Activated CD8-positive, alpha-beta memory T cell treated with anti-CD3 and anti-CD28 coated beads, Interleukin-2, amount 50 U/mL, for 4 hours (primary cell): ENCODE measurements at regions not wholly inside any gene's neighbourhood (a gene's known extent, or its start where the extent isn't known, plus 50 kb on each side); places are given as distances from the start of the nearest gene placed in this dataset.
"Not testable (repeated sequence)": the region's sequence is repeated elsewhere in the genome, so short reads cannot be mapped to it uniquely, and the experiment has no call there.

Source experiments
- DNase-seq: peaks from one replicate; pipeline ENCODE4 v3.0.0-alpha.2; 2020

DNA sequence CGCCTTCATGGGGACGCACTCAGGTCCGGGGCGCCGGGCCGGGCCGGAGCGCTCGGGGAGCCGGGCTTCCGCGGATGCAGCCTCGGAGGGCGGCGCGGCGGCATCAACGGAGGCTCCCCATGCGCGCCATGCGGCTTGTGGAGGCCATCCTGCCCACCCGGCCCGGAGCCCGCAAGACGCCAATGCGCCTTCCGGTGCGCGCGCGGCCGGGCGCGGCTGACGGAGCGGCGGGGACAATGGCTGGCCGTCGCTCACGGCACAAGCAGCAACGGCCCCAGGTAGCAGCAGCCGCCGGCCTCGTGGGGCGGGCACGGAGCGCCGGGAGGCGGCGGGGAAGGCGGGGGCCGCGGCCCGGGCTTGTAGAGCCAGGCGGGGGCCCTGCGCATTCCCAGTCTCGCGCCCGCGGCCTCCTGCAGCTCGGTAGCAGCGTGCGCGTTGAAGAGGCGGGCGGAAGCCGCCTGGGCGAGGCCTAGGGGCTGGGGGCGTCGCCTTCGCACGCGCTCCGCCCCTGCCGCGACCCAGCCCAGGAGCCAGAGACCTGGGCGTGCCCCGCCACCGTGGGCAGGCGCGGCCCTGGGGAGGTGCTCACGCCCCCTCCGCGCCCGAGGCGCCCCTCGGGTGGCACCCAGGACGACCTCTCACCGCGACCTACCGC, 168.6 kb upstream of the PRKX start:
- DNase-seq, result not testable (repeated sequence)

DNA sequence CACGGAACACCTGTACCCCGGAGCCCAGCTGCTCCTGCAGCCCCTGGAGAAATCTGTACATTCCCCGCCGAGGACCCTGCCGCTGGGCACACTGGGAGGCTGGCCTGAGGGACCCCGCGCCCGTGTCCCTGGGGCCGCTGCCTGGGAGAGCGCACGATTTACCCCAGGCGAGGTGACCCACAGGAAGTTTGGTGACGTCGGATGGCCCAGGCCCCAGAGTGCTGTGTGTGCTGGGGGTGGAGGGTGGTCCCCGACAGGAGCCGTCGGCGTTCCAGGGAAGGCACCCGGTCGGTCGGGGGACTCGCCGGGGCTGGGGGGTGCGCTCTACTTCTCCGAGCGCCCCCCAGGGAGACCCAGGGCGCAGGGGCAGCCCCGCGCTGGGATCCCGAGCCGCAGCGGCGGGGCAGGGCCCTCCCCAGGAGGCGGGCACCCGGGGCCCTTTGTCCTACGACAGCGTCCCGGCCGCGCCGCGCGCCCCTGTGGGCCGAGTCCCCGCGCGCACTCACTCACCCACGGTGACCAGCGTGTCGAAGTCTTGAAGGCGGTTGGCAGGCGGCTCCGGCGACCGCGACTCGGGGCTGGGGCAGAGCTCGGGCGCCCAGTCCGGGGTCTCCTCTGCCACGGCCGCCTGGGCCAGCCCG, 167.9 kb upstream of the PRKX start:
- DNase-seq, result not testable (repeated sequence)

DNA sequence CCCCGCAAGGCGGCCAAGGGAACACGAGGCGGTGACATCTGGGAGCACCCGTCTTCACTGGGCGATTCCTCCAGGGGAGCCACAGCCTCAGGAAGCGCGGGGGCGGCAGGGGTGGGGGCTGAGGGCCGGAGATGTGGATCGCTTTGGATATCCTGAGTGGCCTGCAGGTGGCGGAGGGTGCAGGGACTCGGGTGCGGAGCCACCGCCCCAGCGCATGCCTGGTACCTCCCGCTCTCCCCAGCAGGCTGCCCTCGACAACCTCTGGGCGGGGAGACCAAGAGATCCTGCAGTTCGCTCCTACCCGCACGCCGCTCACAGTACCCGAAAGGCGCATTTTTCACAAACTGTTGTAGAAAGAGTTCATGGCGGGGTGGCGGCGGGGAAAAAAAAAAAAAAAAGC, 162.9 kb upstream of the PRKX start:
- not testable (repeated sequence) for DNase-seq

DNA sequence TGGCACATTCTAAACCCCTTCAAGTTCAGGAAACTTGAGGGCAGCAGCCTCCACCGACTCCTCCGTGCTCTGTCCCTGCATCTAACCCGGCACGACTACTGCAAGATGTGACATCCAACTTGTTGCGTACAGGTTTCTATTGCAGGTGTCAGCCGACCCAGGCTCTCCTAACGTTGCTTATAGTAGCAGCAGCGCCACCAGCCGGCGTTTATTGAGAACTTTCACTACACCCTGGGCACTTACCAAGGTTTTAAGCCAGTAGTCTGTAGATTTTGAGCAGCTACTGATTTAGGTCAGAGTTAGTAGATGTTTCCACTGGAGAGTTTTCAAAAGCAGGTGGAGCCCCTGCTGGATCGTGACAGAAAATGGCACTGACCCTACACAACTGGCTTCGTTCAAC, 162.2 kb upstream of the PRKX start:
- DNase-seq, result not testable (repeated sequence)

GRCh38 chrX:3872226-3872879, 158.9 kb upstream of the PRKX start:
- DNase-seq, result peak; percentile 6

DNA sequence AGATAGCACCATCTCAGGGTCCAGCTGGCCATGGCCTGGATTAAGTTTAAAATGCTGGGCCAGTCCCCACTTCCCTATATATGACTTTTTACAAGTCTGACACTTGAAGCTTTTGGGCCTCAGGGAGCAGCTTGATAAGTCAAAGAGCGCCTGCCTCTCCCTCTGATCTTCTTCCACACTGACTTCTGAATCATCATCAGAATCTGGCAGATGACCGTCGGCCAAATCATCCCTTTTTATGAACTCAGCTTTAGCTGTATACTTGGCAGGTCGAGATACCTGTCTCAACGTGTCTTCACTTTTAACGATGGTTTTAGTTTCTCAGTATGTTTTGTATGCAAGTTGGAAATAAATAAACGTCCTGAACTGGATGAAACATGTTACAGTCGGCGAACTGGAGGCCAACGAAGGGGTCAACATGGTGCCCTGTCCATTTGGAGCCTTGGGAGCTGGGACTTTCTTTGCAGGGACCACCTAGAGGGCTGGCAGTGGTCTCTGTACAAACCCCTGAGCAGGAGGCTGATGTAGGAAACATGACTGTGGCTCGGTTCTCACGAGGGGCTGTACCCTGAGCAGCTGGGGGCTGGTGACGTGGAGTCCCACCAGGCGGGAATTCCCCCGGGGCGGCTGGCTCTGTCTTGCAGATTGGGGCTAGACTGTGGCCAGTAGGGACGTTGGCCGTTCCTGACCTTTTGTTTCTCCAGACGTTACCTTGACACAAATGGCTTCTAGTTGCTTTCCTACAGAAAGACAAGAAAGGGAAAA, 153.8 kb upstream of the PRKX start:
- DNase-seq, result peak; percentile 1

GRCh38 chrX:3858332-3858731, 144.9 kb upstream of the PRKX start:
- DNase-seq, result not testable (repeated sequence)

GRCh38 chrX:3843522-3844145, 130.2 kb upstream of the PRKX start:
- not testable (repeated sequence) for DNase-seq

DNA sequence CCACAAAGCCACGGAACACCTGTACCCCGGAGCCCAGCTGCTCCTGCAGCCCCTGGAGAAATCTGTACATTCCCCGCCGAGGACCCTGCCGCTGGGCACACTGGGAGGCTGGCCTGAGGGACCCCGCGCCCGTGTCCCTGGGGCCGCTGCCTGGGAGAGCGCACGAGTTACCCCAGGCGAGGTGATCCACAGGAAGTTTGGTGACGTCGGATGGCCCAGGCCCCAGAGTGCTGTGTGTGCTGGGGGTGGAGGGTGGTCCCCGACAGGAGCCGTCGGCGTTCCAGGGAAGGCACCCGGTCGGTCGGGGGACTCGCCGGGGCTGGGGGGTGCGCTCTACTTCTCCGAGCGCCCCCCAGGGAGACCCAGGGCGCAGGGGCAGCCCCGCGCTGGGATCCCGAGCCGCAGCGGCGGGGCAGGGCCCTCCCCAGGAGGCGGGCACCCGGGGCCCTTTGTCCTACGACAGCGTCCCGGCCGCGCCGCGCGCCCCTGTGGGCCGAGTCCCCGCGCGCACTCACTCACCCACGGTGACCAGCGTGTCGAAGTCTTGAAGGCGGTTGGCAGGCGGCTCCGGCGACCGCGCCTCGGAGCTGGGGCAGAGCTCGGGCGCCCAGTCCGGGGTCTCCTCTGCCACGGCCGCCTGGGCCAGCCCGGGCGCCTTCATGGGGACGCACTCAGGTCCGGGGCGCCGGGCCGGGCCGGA, 129.5 kb upstream of the PRKX start:
- peak; percentile 47 for DNase-seq

DNA sequence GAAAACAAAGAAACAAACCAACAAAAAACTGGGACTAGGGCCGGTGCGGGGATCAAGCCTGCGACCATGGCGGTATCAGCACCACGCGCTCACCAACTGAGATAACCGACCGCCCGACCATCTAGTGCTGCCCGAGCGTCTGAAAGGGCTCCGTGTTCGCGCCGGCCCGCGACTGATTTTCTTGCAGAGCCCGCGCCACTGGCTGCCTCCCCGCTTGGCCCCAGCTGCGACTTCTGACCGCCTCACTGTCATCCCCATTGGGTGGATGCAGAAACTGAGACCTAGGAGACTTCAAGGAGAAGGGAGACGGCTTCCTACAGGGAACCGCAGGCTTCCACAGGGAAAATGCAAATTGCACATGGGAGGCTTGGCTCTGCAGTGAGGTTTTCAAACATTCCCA, 125.3 kb upstream of the PRKX start:
- not testable (repeated sequence) for DNase-seq

- not testable (repeated sequence) for DNase-seq
Measured at GRCh38 chrX:3837958-3838643, 124.7 kb upstream of the PRKX start.

- DNase-seq, result not testable (repeated sequence)
Measured at GRCh38 chrX:3837211-3837610, 123.8 kb upstream of the PRKX start.

- not testable (repeated sequence) for DNase-seq
Measured at GRCh38 chrX:3833761-3834542, 120.5 kb upstream of the PRKX start.

GRCh38 chrX:3830020-3830419, 116.6 kb upstream of the PRKX start:
- DNase-seq, result not testable (repeated sequence)

GRCh38 chrX:3829041-3829531, 115.6 kb upstream of the PRKX start:
- not testable (repeated sequence) for DNase-seq

DNA sequence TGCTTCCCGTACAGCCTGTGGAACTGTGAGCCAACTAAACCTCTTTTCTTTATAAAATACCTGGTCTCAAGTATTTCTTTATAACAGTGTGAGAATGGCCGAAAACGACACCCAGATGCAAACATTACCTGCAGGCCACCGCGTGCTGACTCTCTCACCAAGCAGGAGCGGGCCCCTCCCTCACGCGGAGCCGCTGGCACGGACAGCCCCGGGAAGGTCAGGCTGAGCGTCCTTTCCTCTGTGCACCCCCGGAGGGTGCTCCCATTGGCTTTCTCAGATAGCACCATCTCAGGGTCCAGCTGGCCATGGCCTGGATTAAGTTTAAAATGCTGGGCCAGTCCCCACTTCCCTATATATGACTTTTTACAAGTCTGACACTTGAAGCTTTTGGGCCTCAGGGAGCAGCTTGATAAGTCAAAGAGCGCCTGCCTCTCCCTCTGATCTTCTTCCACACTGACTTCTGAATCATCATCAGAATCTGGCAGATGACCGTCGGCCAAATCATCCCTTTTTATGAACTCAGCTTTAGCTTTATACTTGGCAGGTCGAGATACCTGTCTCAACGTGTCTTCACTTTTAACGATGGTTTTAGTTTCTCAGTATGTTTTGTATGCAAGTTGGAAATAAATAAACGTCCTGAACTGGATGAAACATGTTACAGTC, 115.1 kb upstream of the PRKX start:
- not testable (repeated sequence) for DNase-seq

DNA sequence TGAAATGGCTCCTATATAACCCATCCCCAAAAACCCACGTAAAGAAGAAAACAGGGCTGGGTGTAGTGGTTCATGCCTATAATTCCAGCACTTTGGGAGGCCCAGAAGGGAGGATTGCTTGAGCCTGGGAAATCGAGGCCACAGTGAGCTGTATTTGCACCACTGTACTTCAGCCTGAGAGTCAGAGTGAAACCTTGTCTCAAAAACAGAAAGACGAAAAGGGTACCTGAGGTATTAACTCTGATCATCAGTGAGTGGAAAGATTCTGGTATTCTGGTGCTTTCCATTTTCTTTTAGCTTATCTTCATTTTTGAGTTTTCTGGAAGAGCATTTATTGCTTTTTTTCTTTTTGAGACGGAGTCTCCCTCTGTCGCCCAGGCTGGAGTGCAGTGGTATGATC, 110.6 kb upstream of the PRKX start:
- DNase-seq, result not testable (repeated sequence)

GRCh38 chrX:3820167-3820566, 106.7 kb upstream of the PRKX start:
- DNase-seq, result no peak

- DNase-seq, result not testable (repeated sequence)
Measured at GRCh38 chrX:3817480-3817879, 104.0 kb upstream of the PRKX start.
